ENCODE measurements at regions not wholly inside any gene's neighbourhood (a gene's known extent, or its start where the extent isn't known, plus 50 kb on each side); places are given as distances from the start of the nearest gene placed in this dataset.

DNA sequence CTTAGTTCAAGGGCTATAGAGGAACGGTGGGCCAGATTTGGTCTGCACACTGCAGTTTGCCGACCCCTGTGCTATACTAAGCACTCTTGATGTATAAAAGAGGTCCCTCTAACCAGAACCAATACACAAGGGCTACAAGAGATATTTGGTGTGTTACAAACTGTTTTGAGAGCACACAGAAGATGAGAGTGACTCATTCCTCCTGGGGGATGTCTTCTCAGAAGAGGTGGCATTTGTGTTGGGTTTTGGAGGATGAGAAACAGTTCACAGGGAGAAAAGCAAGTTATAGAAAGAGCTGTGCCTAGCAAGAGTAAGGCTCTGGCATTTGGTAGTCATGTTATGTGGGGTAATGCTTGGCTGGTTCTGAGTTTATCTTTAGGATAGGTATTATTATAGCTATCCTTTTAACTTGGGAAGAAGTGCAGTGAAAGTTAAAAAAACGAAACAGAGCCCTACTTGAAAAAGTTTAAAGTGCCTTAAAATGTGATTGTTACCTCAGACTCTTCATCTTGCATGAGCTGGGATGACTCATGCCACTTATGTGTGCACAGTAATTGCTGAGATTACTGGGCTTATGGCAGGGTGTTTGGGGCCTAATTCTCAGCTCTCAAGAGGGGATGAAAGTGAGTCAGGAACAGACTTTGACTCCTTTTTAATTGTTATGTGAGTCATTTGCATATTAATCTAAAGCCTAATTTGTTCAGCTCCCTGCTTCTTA is 160.4 kb downstream of the KIF20B start:
- DNase-seq (ENCODE audit: low read depth) = no peak
- H3K4me3 ChIP-seq (ENCODE audit: low read depth, low read length) = no peak overlapping the region
- TF ChIP-seq, protein P1, sequence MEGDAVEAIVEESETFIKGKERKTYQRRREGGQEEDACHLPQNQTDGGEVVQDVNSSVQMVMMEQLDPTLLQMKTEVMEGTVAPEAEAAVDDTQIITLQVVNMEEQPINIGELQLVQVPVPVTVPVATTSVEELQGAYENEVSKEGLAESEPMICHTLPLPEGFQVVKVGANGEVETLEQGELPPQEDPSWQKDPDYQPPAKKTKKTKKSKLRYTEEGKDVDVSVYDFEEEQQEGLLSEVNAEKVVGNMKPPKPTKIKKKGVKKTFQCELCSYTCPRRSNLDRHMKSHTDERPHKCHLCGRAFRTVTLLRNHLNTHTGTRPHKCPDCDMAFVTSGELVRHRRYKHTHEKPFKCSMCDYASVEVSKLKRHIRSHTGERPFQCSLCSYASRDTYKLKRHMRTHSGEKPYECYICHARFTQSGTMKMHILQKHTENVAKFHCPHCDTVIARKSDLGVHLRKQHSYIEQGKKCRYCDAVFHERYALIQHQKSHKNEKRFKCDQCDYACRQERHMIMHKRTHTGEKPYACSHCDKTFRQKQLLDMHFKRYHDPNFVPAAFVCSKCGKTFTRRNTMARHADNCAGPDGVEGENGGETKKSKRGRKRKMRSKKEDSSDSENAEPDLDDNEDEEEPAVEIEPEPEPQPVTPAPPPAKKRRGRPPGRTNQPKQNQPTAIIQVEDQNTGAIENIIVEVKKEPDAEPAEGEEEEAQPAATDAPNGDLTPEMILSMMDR (IDR thresholded peaks at IDR 0.05; ENCODE audit: low read depth, low read length, missing control alignments) = no peak

DNA sequence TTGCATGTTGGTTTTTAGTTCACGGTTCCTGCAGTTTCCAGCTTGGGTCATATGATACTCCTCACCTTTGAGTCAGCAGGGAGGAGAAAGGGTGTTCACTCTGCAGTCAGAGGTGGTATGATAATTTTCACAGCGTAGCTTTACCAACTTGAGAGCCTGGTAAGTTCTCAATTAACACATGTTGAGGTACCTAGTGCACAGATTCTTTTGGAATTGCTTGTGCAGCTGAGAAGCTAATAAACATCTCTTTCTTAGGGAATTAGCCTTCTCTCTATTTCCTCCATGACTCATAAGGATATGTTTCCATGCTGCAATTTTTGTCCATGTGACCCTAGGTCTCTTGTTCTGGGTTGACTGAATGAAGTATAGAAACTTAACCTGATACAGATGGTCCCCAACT is 166.6 kb downstream of the KIF20B start:
- no peak for DNase-seq (ENCODE audit: low read depth)
- no peak overlapping the region for H3K4me3 ChIP-seq (ENCODE audit: low read depth, low read length)
- TF ChIP-seq, protein P1 (IDR thresholded peaks at IDR 0.05; ENCODE audit: low read depth, low read length, missing control alignments) = no peak

DNA sequence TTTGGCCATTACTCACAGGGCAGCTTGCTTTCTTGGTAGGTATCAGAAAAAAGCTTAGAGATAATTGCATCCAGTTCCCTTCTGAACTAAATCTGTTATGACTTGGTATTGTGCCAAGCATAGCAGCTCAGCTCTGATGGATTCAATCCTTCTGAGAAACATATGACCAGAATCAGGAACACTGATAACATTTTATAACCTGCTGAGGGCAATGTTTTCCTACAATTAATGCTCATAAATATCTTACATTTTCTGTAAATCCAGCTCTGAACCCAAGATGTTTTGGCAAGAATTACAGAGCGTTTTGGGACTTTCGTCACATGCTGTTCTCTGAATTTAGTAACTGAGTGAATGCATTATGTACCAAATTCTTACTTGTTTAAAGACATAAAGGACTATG is 167.8 kb downstream of the KIF20B start:
- no peak for DNase-seq (ENCODE audit: low read depth)
- TF ChIP-seq, protein P1 (IDR thresholded peaks at IDR 0.05; ENCODE audit: low read depth, low read length, missing control alignments) = no peak

GRCh38 chr10:89869592-89870156 is 168.3 kb downstream of the KIF20B start:
- TF ChIP-seq, protein P1 (IDR thresholded peaks at IDR 0.05; ENCODE audit: low read depth, low read length, missing control alignments) = no peak
- no peak for DNase-seq (ENCODE audit: low read depth)

More for the DNA sequence above, 167.8 kb downstream of the KIF20B start:
- H3K4me3 ChIP-seq (ENCODE audit: low read depth, low read length) = no peak overlapping the region

GRCh38 chr10:89870936-89871335 is 169.5 kb downstream of the KIF20B start:
- TF ChIP-seq, protein P1 (IDR thresholded peaks at IDR 0.05; ENCODE audit: low read depth, low read length, missing control alignments) = no peak
- no peak for DNase-seq (ENCODE audit: low read depth)

More at GRCh38 chr10:89869592-89870156, 168.3 kb downstream of the KIF20B start:
- H3K4me3 ChIP-seq (ENCODE audit: low read depth, low read length) = no peak overlapping the region

GRCh38 chr10:89873055-89873454 is 171.7 kb downstream of the KIF20B start:
- DNase-seq (ENCODE audit: low read depth) = no peak
- TF ChIP-seq, protein P1 (IDR thresholded peaks at IDR 0.05; ENCODE audit: low read depth, low read length, missing control alignments) = no peak
- no peak overlapping the region for H3K4me3 ChIP-seq (ENCODE audit: low read depth, low read length)

More at GRCh38 chr10:89870936-89871335, 169.5 kb downstream of the KIF20B start:
- no peak overlapping the region for H3K4me3 ChIP-seq (ENCODE audit: low read depth, low read length)

Measured in GM12864 (cell line).